SK-N-SH treated with all-trans-retinoic acid at 6 μM for 48 hours (cell line): ENCODE measurements at regions not wholly inside any gene's neighbourhood (a gene's known extent, or its start where the extent isn't known, plus 50 kb on each side); places are given as distances from the start of the nearest gene placed in this dataset.

Experiments
- BACH2 ChIP-seq: fragments of 250-450 bp; sonication (Bioruptor Pico); IDR thresholded peaks from 2 replicates; pipeline ENCODE4 v1.9.0; 2021; ENCODE audit warnings: mild to moderate bottlenecking, borderline replicate concordance
- ISL1 ChIP-seq: fragments of 250-450 bp; sonication (Bioruptor Pico); IDR thresholded peaks from 2 replicates; pipeline ENCODE4 v2.1.2; 2022; ENCODE audit warnings: mild to moderate bottlenecking, moderate library complexity
- PATZ1 ChIP-seq: fragments of 250-450 bp; sonication (Bioruptor Pico); IDR thresholded peaks from 2 replicates; pipeline ENCODE4 v1.8.0; 2020; ENCODE audit warnings: mild to moderate bottlenecking, moderate library complexity, borderline replicate concordance
- RARB ChIP-seq: fragments of 250-450 bp; sonication (Bioruptor Pico); IDR thresholded peaks from 2 replicates; pipeline ENCODE4 v1.8.0; 2021; ENCODE audit warnings: mild to moderate bottlenecking, moderate library complexity
- TCF4 ChIP-seq: fragments of 250-450 bp; sonication (Bioruptor Pico); IDR thresholded peaks from 2 replicates; pipeline ENCODE4 v1.8.0; 2021; ENCODE audit warnings: mild to moderate bottlenecking, moderate library complexity, borderline replicate concordance
- TOX ChIP-seq: fragments of 250-450 bp; sonication (Bioruptor Pico); IDR thresholded peaks from 2 replicates; pipeline ENCODE4 v1.8.0; 2021; ENCODE audit warnings: mild to moderate bottlenecking, moderate library complexity, borderline replicate concordance
- ZFP30 ChIP-seq: fragments of 450-650 bp; formaldehyde crosslinking; IDR thresholded peaks from 2 replicates; pipeline ENCODE4 v1.5.0; 2022; ENCODE audit warnings: mild to moderate bottlenecking, moderate library complexity
- TF ChIP-seq, protein P1 (sequence below): fragments of 250-450 bp; sonication (Bioruptor Pico); IDR thresholded peaks from 2 replicates; pipeline ENCODE4 v1.5.1; 2020; ENCODE audit warnings: low read depth, mild to moderate bottlenecking, moderate library complexity

GRCh38 chr2:5190023-5190422 is 502.2 kb upstream of the SOX11 start:
- TF ChIP-seq ZFP30 (CRISPR knock-in tag) (no peak), TOX (no peak), ISL1 (CRISPR knock-in tag) (no peak), RARB (CRISPR knock-in tag) (no peak), TCF4 (CRISPR knock-in tag) (no peak), PATZ1 (no peak), BACH2 (CRISPR knock-in tag) (no peak)
- TF ChIP-seq, protein P1, sequence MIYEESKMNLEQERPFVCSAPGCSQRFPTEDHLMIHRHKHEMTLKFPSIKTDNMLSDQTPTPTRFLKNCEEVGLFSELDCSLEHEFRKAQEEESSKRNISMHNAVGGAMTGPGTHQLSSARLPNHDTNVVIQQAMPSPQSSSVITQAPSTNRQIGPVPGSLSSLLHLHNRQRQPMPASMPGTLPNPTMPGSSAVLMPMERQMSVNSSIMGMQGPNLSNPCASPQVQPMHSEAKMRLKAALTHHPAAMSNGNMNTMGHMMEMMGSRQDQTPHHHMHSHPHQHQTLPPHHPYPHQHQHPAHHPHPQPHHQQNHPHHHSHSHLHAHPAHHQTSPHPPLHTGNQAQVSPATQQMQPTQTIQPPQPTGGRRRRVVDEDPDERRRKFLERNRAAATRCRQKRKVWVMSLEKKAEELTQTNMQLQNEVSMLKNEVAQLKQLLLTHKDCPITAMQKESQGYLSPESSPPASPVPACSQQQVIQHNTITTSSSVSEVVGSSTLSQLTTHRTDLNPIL (CRISPR knock-in tag) = no peak
